ENCODE measurements at regions not wholly inside any gene's neighbourhood (a gene's known extent, or its start where the extent isn't known, plus 50 kb on each side); places are given as distances from the start of the nearest gene placed in this dataset.

GRCh38 chr15:35603856-35604255 lies 57.9 kb upstream of the DPH6 start:
- TF ChIP-seq, protein P1, sequence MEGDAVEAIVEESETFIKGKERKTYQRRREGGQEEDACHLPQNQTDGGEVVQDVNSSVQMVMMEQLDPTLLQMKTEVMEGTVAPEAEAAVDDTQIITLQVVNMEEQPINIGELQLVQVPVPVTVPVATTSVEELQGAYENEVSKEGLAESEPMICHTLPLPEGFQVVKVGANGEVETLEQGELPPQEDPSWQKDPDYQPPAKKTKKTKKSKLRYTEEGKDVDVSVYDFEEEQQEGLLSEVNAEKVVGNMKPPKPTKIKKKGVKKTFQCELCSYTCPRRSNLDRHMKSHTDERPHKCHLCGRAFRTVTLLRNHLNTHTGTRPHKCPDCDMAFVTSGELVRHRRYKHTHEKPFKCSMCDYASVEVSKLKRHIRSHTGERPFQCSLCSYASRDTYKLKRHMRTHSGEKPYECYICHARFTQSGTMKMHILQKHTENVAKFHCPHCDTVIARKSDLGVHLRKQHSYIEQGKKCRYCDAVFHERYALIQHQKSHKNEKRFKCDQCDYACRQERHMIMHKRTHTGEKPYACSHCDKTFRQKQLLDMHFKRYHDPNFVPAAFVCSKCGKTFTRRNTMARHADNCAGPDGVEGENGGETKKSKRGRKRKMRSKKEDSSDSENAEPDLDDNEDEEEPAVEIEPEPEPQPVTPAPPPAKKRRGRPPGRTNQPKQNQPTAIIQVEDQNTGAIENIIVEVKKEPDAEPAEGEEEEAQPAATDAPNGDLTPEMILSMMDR (IDR thresholded peaks at IDR 0.05) = no peak
- no peak for TF ChIP-seq POLR2A (IDR thresholded peaks at IDR 0.05)

Data from esophagus squamous epithelium (tissue), 4 donors.